IPS DF 4.7 (cell line): ENCODE measurements at regions not wholly inside any gene's neighbourhood (a gene's known extent, or its start where the extent isn't known, plus 50 kb on each side); places are given as distances from the start of the nearest gene placed in this dataset.
"Not testable (repeated sequence)": the region's sequence is repeated elsewhere in the genome, so short reads cannot be mapped to it uniquely, and the experiment has no call there.

ENCODE experiments used
- DNase-seq: peaks from one replicate; pipeline ENCODE4 v3.0.0-alpha.2; 2013; ENCODE audit warnings: low spot score; ENCODE audit errors: extremely low read depth

GRCh38 chr10:21463436-21463835, 62.0 kb downstream of the SKIDA1 start:
- no peak for DNase-seq

DNA sequence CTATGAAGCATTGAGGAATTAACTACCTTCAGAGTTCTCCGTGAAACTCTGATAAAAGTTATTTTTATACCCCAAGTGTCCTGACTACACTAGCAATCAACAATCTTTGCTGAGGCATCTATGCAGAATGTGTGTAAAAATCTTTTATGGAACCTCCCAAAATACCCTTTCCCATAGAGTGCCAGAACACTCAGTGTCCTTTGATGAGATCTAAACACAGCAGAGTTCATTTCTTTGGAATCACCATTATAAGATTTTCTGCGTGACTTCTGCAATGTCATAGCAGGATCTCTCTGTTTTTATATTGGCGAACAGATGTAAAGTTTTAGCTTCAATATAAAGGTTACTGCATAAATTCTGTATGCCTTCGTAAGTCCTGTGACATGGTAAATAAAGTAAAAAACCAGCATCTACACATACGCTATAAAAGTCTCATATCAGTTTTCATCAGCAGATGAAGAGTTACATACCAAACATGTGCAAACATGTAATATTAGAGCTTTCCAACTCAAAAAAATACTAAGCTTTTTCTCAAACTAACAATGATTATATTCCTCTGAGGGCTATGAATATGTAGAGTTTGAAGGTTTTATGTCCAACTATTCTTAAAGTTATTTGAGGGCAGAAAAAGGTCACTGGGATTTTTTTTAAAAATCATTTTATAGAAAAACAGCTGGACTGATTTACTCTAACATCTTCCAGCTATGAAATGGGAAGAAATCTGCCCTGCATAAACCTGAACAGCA, 67.2 kb downstream of the SKIDA1 start:
- DNase-seq: no peak

- no peak for DNase-seq
These were observed 69.3 kb downstream of the SKIDA1 start for GRCh38 chr10:21456160-21456559.

- no peak for DNase-seq
These were observed 73.3 kb downstream of the SKIDA1 start for GRCh38 chr10:21452203-21452602.

GRCh38 chr10:21449288-21449966, 76.1 kb downstream of the SKIDA1 start:
- DNase-seq: no peak

DNA sequence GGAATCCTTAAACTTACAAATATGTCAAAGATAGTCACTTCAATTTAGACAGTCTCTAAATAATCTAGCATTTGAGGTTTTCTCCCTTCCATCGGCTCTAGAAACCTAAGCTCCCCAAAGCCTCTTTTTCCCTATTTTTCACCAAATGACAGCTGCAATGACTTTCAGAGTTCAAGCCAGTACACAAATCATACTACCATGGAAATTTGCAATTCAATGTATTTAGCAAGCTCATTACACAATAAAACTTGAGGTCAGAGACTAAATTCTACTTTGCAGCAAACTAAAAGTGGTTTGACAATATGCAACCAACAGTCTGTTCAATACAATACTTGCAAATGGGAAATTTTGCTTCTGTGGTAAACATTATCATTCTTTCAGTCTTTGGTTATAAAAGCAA, 80.3 kb downstream of the SKIDA1 start:
- no peak for DNase-seq

DNA sequence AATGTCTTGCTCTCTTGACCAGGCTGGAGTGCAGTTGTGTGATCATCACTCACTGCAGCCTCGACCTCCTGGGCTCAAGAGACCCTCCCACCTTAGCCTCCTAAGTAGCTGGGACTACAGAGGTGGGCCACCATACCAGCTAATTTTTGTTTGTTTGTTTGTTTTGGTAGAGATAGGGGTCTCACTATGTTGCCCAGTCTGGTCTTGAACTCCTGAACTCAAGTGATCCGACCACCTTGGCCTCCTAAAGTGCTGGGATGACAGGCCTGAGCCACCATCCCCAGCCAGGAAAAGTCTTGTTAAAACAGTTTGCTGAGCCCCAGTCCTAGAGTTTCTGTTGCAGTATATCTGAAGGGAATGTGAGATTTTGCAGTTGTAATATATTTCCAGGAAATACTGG, 83.9 kb downstream of the SKIDA1 start:
- DNase-seq: no peak

DNA sequence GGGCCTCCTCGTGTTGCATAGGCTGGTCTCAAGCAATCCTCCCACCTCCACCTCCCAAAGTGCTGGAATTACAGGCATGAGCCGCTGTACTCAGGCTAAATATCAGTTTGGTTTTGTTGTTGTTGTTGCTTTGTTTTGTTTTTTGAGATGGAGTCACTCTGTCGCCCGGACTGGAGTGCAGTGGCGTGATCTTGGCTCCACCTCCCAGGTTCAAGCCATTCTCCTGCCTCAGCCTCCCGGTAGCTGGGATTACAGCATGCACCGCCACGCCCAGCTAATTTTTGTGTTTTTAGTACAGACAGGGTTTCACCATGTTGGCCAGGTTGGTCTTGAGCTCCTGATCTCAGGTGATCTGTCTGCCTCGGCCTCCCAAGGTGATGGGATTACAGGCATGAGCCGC, 86.6 kb downstream of the SKIDA1 start:
- not testable (repeated sequence) for DNase-seq

GRCh38 chr10:21437770-21438382, 87.6 kb downstream of the SKIDA1 start:
- no peak for DNase-seq

GRCh38 chr10:21432266-21432665, 93.2 kb downstream of the SKIDA1 start:
- DNase-seq: no peak

GRCh38 chr10:21431799-21432198, 93.7 kb downstream of the SKIDA1 start:
- DNase-seq: no peak

GRCh38 chr10:21427804-21428481, 97.5 kb downstream of the SKIDA1 start:
- no peak for DNase-seq

GRCh38 chr10:21424459-21424861, 101.0 kb downstream of the SKIDA1 start:
- no peak for DNase-seq

GRCh38 chr10:21423850-21424249, 101.6 kb downstream of the SKIDA1 start:
- DNase-seq: no peak

DNA sequence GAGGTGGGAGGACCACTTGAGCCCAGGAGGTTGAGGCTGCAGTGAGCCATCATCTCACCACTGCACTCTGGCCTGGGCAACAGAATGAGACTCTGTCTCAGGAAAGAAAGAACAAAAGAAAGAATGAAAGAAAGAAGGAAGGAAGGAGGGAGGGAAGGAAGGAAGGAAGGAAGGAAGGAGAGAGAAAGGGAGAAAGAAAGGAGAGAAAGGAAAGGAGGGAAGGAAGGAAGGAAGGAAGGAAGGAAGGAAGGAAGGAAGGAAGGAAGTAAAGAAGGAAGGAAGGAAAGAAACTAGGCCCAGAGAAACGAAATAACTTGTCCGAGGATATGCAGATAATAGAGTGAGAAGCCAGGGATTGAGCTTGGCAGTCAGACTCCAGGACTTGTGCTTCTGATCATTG, 102.1 kb downstream of the SKIDA1 start:
- no peak for DNase-seq

DNA sequence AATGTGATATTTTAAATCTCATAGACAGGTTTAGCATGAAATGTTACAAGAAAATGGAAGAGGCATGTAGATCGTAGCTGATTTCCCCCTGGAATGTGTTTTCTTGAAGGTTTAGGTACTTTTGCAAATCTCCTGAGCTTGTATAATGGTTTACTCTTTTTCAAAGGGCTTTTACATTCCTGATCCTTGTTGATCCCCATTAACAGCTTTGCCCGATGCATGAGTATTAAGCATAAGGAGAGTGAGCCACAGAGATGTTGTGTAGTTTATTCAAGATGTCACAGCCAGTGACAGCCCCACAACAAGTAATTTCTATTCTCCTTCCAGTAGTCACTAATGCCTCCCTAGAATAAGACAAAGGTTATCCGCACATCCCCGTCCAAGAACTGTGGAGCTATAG, 103.7 kb downstream of the SKIDA1 start:
- DNase-seq: no peak

GRCh38 chr10:21421016-21421415, 104.5 kb downstream of the SKIDA1 start:
- DNase-seq: no peak

- not testable (repeated sequence) for DNase-seq
These were observed 106.4 kb downstream of the SKIDA1 start for GRCh38 chr10:21418981-21419576.

DNA sequence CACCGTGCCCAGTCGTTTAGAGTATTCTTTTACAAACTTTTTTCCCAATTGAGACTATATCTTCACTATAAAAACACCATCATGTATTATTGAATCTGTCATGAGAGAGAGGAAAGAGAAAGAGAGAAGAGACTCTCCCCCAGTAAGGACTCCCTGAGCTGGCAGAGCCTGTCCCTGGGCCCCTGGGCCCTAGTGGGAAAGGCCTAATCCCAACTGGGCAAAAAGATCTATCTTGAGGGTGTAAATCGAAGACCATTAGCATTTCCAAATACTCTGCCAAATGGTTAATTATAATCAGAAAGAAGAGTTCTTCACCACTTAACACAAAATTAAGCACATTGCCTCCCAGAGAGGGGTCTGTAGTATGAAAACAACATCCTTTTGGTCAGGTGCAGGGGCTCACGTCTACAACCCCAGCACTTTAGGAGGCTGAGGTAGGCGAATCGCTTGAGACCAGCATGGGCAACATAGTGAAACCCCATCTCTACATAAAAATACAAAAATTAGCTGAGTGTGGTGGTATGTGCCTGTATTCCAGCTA, 108.2 kb downstream of the SKIDA1 start:
- peak; percentile 38 for DNase-seq

DNA sequence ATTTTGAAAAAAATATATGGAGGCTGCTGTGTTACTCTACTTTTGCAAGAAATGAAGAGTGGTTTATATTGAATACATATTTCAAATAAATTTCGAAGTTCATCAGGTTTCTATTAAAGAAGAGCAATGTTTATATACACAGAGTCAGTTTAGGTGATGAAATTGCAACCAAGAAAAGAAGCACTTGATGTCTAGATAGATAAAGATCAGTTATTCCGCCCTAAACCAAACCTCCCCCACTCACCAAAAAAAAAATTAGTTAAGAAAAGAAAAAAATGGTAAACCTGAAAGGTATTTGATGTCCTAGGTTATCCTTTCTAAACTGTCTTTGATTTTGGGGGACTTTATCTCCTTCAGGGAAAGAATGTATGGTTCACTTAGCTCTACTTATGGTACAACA, 111.8 kb downstream of the SKIDA1 start:
- no peak for DNase-seq

- no peak for DNase-seq
These were observed 112.2 kb downstream of the SKIDA1 start for GRCh38 chr10:21413268-21413667.
